Endothelial cell of umbilical vein (primary cell): ENCODE measurements at regions not wholly inside any gene's neighbourhood (a gene's known extent, or its start where the extent isn't known, plus 50 kb on each side); places are given as distances from the start of the nearest gene placed in this dataset.

ENCODE experiments used
- BruUV-seq: library from RNA; stranded (reverse); fragments of 400-500 nt; replicated peaks from 2 replicates; lab custom pipeline; 2021; lab: Mats Ljungman, UMichigan
- CTCF ChIA-PET: fragments of 300-600, 350-600 bp; sonication (Branson Sonifier 250); formaldehyde crosslinking; loops from one replicate; lab custom pipeline; 2021; ENCODE audit warnings: antibody characterized with exemption, inconsistent platforms; lab: Charles Lee
- POLR2A ChIA-PET: fragments of 300-600, 350-600 bp; sonication (Branson Sonifier 250); formaldehyde crosslinking; loops from one replicate; lab custom pipeline; 2021; ENCODE audit warnings: antibody characterized with exemption, inconsistent platforms; lab: Charles Lee
- DNase-seq: peaks from one replicate; pipeline ENCODE4 v3.0.0-alpha.2; 2011; ENCODE audit warnings: low read depth, low spot score
- FAIRE-seq: peaks from 2 replicates; lab custom pipeline; 2011; peaks lifted over from hg19 to GRCh38; lab: Jason Lieb, UNC
- H2AFZ ChIP-seq: 2 replicates; pipeline ENCODE4 v1.6.0; 2012; ENCODE audit warnings: low read depth, low read length, control low read depth, inconsistent platforms
- H3K27ac ChIP-seq: 2 replicates; pipeline ENCODE4 v1.5.1; 2011; ENCODE audit warnings: low read depth, mild to moderate bottlenecking, control low read depth, low read length, moderate library complexity; ENCODE audit not compliant: insufficient read depth
- H3K27me3 ChIP-seq, 2 experiments: 2 replicates each; pipeline versions ENCODE4 v1.6.0 to v1.6.1; 2011; ENCODE audit warnings: low read length in 2 of 2, mixed read lengths in 1 of 2; ENCODE audit not compliant: control insufficient read depth in 2 of 2, insufficient read depth in 2 of 2
- H3K36me3 ChIP-seq, 2 experiments: 2 replicates in 1 of 2; 3 replicates in 1 of 2; pipeline ENCODE4 v1.5.1; 2011; ENCODE audit warnings: low read length in 2 of 2, mild to moderate bottlenecking in 1 of 2, moderate library complexity in 1 of 2; ENCODE audit not compliant: control insufficient read depth in 2 of 2, insufficient read depth in 2 of 2; ENCODE audit errors: extremely low read depth in 1 of 2
- H3K4me1 ChIP-seq: 3 replicates; pipeline ENCODE4 v1.5.1; 2011; ENCODE audit warnings: mild to moderate bottlenecking, low read length; ENCODE audit not compliant: control insufficient read depth, insufficient read depth; ENCODE audit errors: extremely low read depth
- H3K4me2 ChIP-seq: 2 replicates; pipeline ENCODE4 v1.6.1; 2011; ENCODE audit warnings: low read length, control low read depth, mixed read lengths; ENCODE audit not compliant: insufficient read depth
- H3K4me3 ChIP-seq, 3 experiments: fragments of 200-600 bp in 1 of 3; sonication (generic), shearing (Covaris generic) in 1 of 3; replicated peaks in 1 of 3; 2 replicates each; pipeline ENCODE4 v1.5.1; 2011 to 2016; ENCODE audit warnings: control low read depth in 3 of 3, low read length in 3 of 3, mild to moderate bottlenecking in 2 of 3, inconsistent platforms in 1 of 3, low read depth in 1 of 3, moderate library complexity in 1 of 3; ENCODE audit not compliant: insufficient read depth in 1 of 3
- H3K79me2 ChIP-seq: 2 replicates; pipeline ENCODE4 v1.6.0; 2012; ENCODE audit warnings: low read length, inconsistent platforms; ENCODE audit not compliant: control insufficient read depth, insufficient read depth
- H3K9ac ChIP-seq: replicated peaks from 2 replicates; pipeline ENCODE3; 2011; ENCODE audit warnings: low read length, control low read depth; ENCODE audit not compliant: insufficient read depth; ENCODE audit errors: extremely low read depth
- H3K9me1 ChIP-seq: replicated peaks from 3 replicates; pipeline ENCODE4 v1.6.0; 2011; ENCODE audit warnings: mild to moderate bottlenecking, low read length; ENCODE audit not compliant: control insufficient read depth, insufficient read depth; ENCODE audit errors: extremely low read depth
- H3K9me3 ChIP-seq: replicated peaks from 2 replicates; pipeline ENCODE4 v1.5.1; 2012; ENCODE audit warnings: low read length, inconsistent platforms; ENCODE audit not compliant: control insufficient read depth, insufficient read depth
- H4K20me1 ChIP-seq: replicated peaks from 2 replicates; pipeline ENCODE3; 2011; ENCODE audit warnings: mild to moderate bottlenecking, low read length; ENCODE audit not compliant: control insufficient read depth, insufficient read depth; ENCODE audit errors: extremely low read depth
- CTCF ChIP-seq, 2 donors: IDR thresholded peaks; 1 replicate in 1 of 2; 2 replicates in 1 of 2; pipeline ENCODE4 v1.5.1; 2011; ENCODE audit warnings: low read length in 2 of 2, mild to moderate bottlenecking in 2 of 2, moderate library complexity in 2 of 2, control low read depth in 1 of 2, inconsistent platforms in 1 of 2, low read depth in 1 of 2; ENCODE audit not compliant: insufficient read depth in 1 of 2; ENCODE audit errors: extremely low read depth in 1 of 2
- EZH2 ChIP-seq: IDR thresholded peaks from 2 replicates; pipeline ENCODE4 v1.6.1; 2012; ENCODE audit warnings: borderline replicate concordance, low read depth, mild to moderate bottlenecking, moderate library complexity, low read length, inconsistent platforms; ENCODE audit not compliant: severe bottlenecking
- FOS ChIP-seq: IDR thresholded peaks from 2 replicates; pipeline ENCODE4 v1.6.1; 2011; ENCODE audit warnings: mild to moderate bottlenecking, low read length, moderate library complexity, borderline replicate concordance; ENCODE audit not compliant: insufficient read depth
- GATA2 ChIP-seq: IDR thresholded peaks from 2 replicates; pipeline ENCODE4 v1.7.0; 2011; ENCODE audit warnings: low read depth, mild to moderate bottlenecking, moderate library complexity, mixed read lengths, low read length; ENCODE audit not compliant: insufficient read length, insufficient read depth
- JUN ChIP-seq: IDR thresholded peaks from 2 replicates; pipeline ENCODE4 v1.6.1; 2011; ENCODE audit warnings: borderline replicate concordance, low read depth; ENCODE audit not compliant: insufficient read length, insufficient read depth
- MYC ChIP-seq: IDR thresholded peaks from one replicate; pipeline ENCODE4 v1.6.1; 2011; ENCODE audit warnings: mild to moderate bottlenecking, low read depth, low read length
- POLR2A ChIP-seq: IDR thresholded peaks from 2 replicates; pipeline ENCODE4 v1.6.1; 2012; ENCODE audit warnings: low read depth, mild to moderate bottlenecking, control low read depth, low read length
- POLR2AphosphoS5 ChIP-seq: IDR thresholded peaks from 2 replicates; pipeline ENCODE4 v1.6.1; 2012; ENCODE audit warnings: low read depth, mild to moderate bottlenecking, control low read depth, low read length, moderate library complexity; ENCODE audit not compliant: insufficient read depth
- dilution Hi-C: fragments of 300-500 bp; cut with MboI; formaldehyde crosslinking; loops from one replicate; pipeline ENCODE4 v1.15.0; 2019; ENCODE audit warnings: low sequenced_read_pairs; ENCODE audit not compliant: extremely low pct_ligation_motif_present
- intact Hi-C: fragments of 100-400 bp; cut with micrococcal nuclease; formaldehyde crosslinking; loops from one replicate; pipeline ENCODE4 v1.10.0; 2022
- TF ChIP-seq, protein P1 (sequence below): IDR thresholded peaks from 2 replicates; pipeline ENCODE4 v1.6.1; 2011; ENCODE audit not compliant: insufficient read depth, insufficient read length

DNA sequence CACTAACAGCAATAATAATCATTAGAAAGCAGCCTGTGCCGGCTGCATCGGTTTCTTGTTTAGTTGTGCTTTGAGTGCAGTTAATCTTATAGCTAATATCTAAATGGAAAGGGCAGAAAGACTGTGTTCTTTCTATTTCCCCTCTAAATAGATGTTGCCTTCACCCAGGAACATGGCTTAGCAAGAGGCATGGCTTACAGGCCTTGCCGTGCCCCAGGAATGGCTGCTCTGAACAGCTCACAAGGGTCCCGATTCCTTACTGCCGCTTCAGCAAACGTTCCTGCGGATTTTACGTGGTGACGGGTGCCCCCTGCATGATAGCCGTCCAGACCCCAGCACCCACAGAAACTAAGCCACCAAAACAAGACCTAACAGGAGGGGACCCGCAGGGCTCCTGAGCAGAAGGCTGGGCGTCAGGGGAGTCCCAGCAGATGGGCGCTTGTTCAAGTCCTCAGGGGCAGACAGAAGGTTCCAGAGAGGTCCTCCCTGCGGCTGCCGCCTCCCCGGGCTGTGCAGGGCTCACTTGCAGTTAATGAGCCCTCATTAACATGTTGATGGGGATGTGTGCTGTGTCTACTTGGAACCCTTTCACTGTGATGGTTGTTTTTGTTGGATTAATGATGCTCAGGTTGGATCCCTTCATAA lies 52.5 kb upstream of the ENPP7 start:
- Histone ChIP-seq H3K79me2 (no peaks in the 10 kb centered on the region), H2AFZ (no peak overlapping the region), H3K36me3 (no peaks in the 10 kb centered on the region), H3K27me3 (peaks cover 0 to 1% of the 10 kb centered on the region in 2 experiments), H3K4me3 (no peak overlapping the region), H3K9ac (no peak overlapping the region), H3K9me1 (no peaks in the 10 kb centered on the region), H4K20me1 (no peaks in the 10 kb centered on the region), H3K9me3 (no peaks in the 10 kb centered on the region), H3K27ac (no peak overlapping the region), H3K4me1 (no peaks in the 10 kb centered on the region), H3K4me2 (no peak overlapping the region)
- ChIA-PET POLR2A (no interaction called here), CTCF (no interaction called here)
- intact Hi-C loops, result no loop called here
- DNase-seq (no peak), FAIRE-seq (no peak)
- TF ChIP-seq MYC (no peak), JUN (no peak), CTCF (IDR thresholded peaks at IDR 0.05; ENCODE audit: extremely low read depth in 1 of 2, insufficient read depth in 1 of 2, low read depth in 1 of 2, low read length in 2 of 2) (no peak), GATA2 (no peak), POLR2A (no peak), EZH2 (no peak), POLR2AphosphoS5 (no peak), FOS (no peak)
- TF ChIP-seq, protein P1, sequence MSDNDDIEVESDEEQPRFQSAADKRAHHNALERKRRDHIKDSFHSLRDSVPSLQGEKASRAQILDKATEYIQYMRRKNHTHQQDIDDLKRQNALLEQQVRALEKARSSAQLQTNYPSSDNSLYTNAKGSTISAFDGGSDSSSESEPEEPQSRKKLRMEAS, result no peak
- dilution Hi-C loops, result no loop called here
- no TSS peak for BruUV-seq
